A673 (cell line): ENCODE measurements at regions not wholly inside any gene's neighbourhood (a gene's known extent, or its start where the extent isn't known, plus 50 kb on each side); places are given as distances from the start of the nearest gene placed in this dataset.

Source experiments
- BruUV-seq: library from RNA; stranded (reverse); fragments of 400-500 nt; replicated peaks from 2 replicates; lab custom pipeline; 2021; lab: Mats Ljungman, UMichigan
- CTCF ChIA-PET: fragments of 300-600 bp; sonication (Branson Sonifier 250); formaldehyde crosslinking; loops from one replicate; lab custom pipeline; 2022; ENCODE audit warnings: antibody characterized with exemption; lab: Charles Lee
- POLR2A ChIA-PET: fragments of 300-600 bp; sonication (Branson Sonifier 250); formaldehyde crosslinking; loops from one replicate; lab custom pipeline; 2022; ENCODE audit warnings: antibody characterized with exemption; ENCODE audit not compliant: low non-redundant PET; lab: Charles Lee
- DNase-seq: peaks from one replicate; pipeline ENCODE4 v3.0.0-alpha.2; 2015; ENCODE audit warnings: low spot score
- H3K27ac ChIP-seq: fragments of 200-600 bp; sonication (generic); 2 replicates; pipeline ENCODE4 v1.5.1; 2016; ENCODE audit warnings: mixed run types, low read depth, mild to moderate bottlenecking, mixed read lengths, antibody characterized with exemption, low read length; ENCODE audit not compliant: poor library complexity, severe bottlenecking
- H3K27me3 ChIP-seq: fragments of 200-600 bp; sonication (generic); replicated peaks from 2 replicates; pipeline ENCODE4 v1.6.1; 2017; ENCODE audit warnings: mixed run types, low read depth, mild to moderate bottlenecking, mixed read lengths, antibody characterized with exemption, low read length; ENCODE audit not compliant: insufficient read depth, poor library complexity
- H3K36me3 ChIP-seq: fragments of 200-600 bp; sonication (generic); 2 replicates; pipeline ENCODE4 v1.6.1; 2016; ENCODE audit warnings: mixed run types, mild to moderate bottlenecking, mixed read lengths, antibody characterized with exemption, low read length; ENCODE audit not compliant: insufficient read depth, poor library complexity, severe bottlenecking
- H3K4me1 ChIP-seq: fragments of 200-600 bp; sonication (generic); 2 replicates; pipeline ENCODE4 v1.6.1; 2017; ENCODE audit warnings: mixed run types, mild to moderate bottlenecking, mixed read lengths, antibody characterized with exemption, low read length; ENCODE audit not compliant: insufficient read depth, poor library complexity, severe bottlenecking
- H3K4me3 ChIP-seq: fragments of 200-600 bp; sonication (generic); 2 replicates; pipeline ENCODE4 v1.5.1; 2016; ENCODE audit warnings: low read depth, mixed run types, mild to moderate bottlenecking, mixed read lengths, low read length; ENCODE audit not compliant: poor library complexity, severe bottlenecking
- H3K9me3 ChIP-seq: fragments of 200-600 bp; sonication (generic); 2 replicates; pipeline ENCODE4 v1.6.1; 2016; ENCODE audit warnings: mixed run types, low read depth, mild to moderate bottlenecking, mixed read lengths, antibody characterized with exemption, low read length; ENCODE audit not compliant: poor library complexity, severe bottlenecking
- CTCF ChIP-seq: fragments of 300-800, 200-600 bp; sonication (generic); conservative IDR thresholded peaks from 2 replicates; pipeline ENCODE4 v1.5.1; 2017; ENCODE audit warnings: low read depth, mild to moderate bottlenecking, antibody characterized with exemption, low read length, moderate library complexity, mixed read lengths
- EZH2 ChIP-seq: fragments of 200-600 bp; sonication (generic); IDR thresholded peaks from 2 replicates; pipeline ENCODE4 v1.6.1; 2017; ENCODE audit warnings: borderline replicate concordance, low read depth, mild to moderate bottlenecking, mixed read lengths, antibody characterized with exemption, low read length; ENCODE audit not compliant: poor library complexity, severe bottlenecking
- intact Hi-C: fragments of 100-400 bp; cut with micrococcal nuclease; formaldehyde crosslinking; loops from one replicate; pipeline ENCODE4 v1.10.0; 2022; ENCODE audit not compliant: unreplicated experiment

GRCh38 chr13:61086087-61086486 lies 329.6 kb downstream of the PCDH20 start:
- no peaks in the 10 kb centered on the region for H3K4me1 ChIP-seq
- BruUV-seq, result no TSS peak
- ChIA-PET POLR2A (no interaction called here), CTCF (no interaction called here)
- no peak overlapping the region for H3K27ac ChIP-seq
- no peaks in the 10 kb centered on the region for H3K27me3 ChIP-seq
- H3K4me3 ChIP-seq, result no peak overlapping the region
- H3K9me3 ChIP-seq, result no peaks in the 10 kb centered on the region
- intact Hi-C loops, result no loop called here
- no peak for DNase-seq
- TF ChIP-seq CTCF, result no peak
- no peak for TF ChIP-seq EZH2
- H3K36me3 ChIP-seq, result no peaks in the 10 kb centered on the region

DNA sequence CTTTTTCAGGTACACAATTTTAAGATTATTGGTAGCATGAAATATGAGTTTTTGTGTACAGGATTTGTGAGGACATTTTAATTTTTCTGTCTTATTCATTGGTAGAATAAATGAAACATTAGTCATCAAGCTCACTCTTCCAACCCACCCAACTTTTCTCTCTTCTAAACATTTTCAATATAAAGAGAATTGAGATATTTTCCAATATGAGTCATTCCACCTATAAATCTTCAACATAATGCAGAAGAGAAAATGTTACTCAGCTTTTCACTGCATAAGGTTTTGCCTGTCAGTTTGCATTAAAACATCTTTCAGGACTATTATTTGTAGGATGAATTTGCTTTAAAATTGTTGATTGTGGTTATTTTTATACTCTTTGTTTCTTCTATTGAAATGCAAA lies 330.7 kb downstream of the PCDH20 start:
- peak; percentile 20 for DNase-seq
- BruUV-seq, result no TSS peak
- TF ChIP-seq EZH2 (no peak), CTCF (no peak)
- Histone ChIP-seq H3K27me3 (no peaks in the 10 kb centered on the region), H3K4me3 (no peak overlapping the region), H3K9me3 (no peaks in the 10 kb centered on the region), H3K27ac (no peak overlapping the region), H3K36me3 (no peaks in the 10 kb centered on the region), H3K4me1 (no peaks in the 10 kb centered on the region)
- intact Hi-C loops, result no loop called here
- ChIA-PET POLR2A (no interaction called here), CTCF (no interaction called here)

- no TSS peak for BruUV-seq
- no peak overlapping the region for H3K4me3 ChIP-seq
- TF ChIP-seq EZH2, result no peak
- TF ChIP-seq CTCF, result no peak
- H3K36me3 ChIP-seq, result no peaks in the 10 kb centered on the region
- ChIA-PET POLR2A (no interaction called here), CTCF (no interaction called here)
- H3K9me3 ChIP-seq, result no peaks in the 10 kb centered on the region
- no peaks in the 10 kb centered on the region for H3K27me3 ChIP-seq
- intact Hi-C loops, result no loop called here
- no peaks in the 10 kb centered on the region for H3K4me1 ChIP-seq
- no peak overlapping the region for H3K27ac ChIP-seq
- DNase-seq, result no peak
Observed at GRCh38 chr13:61078976-61079770, 336.5 kb downstream of the PCDH20 start.
